Ovary (tissue), 7 donors: ENCODE measurements at regions not wholly inside any gene's neighbourhood (a gene's known extent, or its start where the extent isn't known, plus 50 kb on each side); places are given as distances from the start of the nearest gene placed in this dataset.

Experiments used
- DNase-seq, 5 donors: peaks; one replicate each; pipeline ENCODE4 v3.0.0-alpha.2; 2019 to 2020
- H3K27ac ChIP-seq, 2 donors: fragments of 200-600 bp; one replicate each; pipeline versions ENCODE4 v1.5.1 to v1.8.0; 2019 to 2022
- H3K27me3 ChIP-seq: fragments of 200-600 bp; one replicate; pipeline ENCODE4 v1.8.0; 2022
- H3K36me3 ChIP-seq: fragments of 200-600 bp; sonication (generic); one replicate; pipeline ENCODE4 v1.5.1; 2019
- H3K4me1 ChIP-seq: one replicate; pipeline ENCODE4 v1.8.1; 2013; ENCODE audit warnings: mild to moderate bottlenecking, moderate library complexity; ENCODE audit not compliant: insufficient read depth
- H3K4me3 ChIP-seq: fragments of 200-600 bp; sonication (generic); one replicate; pipeline ENCODE4 v1.5.1; 2017
- H3K9me3 ChIP-seq, 2 donors: fragments of 200-600 bp in 1 of 2; sonication (generic) in 1 of 2; one replicate each; pipeline versions ENCODE4 v1.5.1 to v1.8.1; 2013 to 2019; ENCODE audit warnings: mild to moderate bottlenecking in 1 of 2, moderate library complexity in 1 of 2
- CTCF ChIP-seq, 3 donors: fragments of 450-650 bp in 2 of 3; fragments of 200-600 bp in 1 of 3; IDR thresholded peaks; one replicate each; pipeline versions ENCODE4 v1.5.1 to v1.8.0; 2016 to 2022; ENCODE audit warnings: antibody characterized with exemption in 3 of 3, mild to moderate bottlenecking in 1 of 3
- EP300 ChIP-seq: sonication (generic); formaldehyde crosslinking; IDR thresholded peaks from one replicate; pipeline ENCODE4 v1.6.1; 2017; ENCODE audit warnings: antibody characterized with exemption
- POLR2A ChIP-seq: fragments of 450-650 bp; IDR thresholded peaks from one replicate; pipeline ENCODE4 v1.6.1; 2017; ENCODE audit warnings: antibody characterized with exemption, mild to moderate bottlenecking, moderate library complexity
- WGBS, 3 donors: extraction: QIAGEN DNeasy Blood & Tissue Kit in 1 of 3; methylation state at CpG; one replicate each; pipeline versions ENCODE4 v1.1.5 to v1.1.7; 2013 to 2017; 5-methylcytosine and 5-hydroxymethylcytosine counted together
- intact Hi-C, 4 donors: fragments of 100-400 bp; cut with DNase I; formaldehyde crosslinking; loops; one replicate each; pipeline versions ENCODE4 v1.11.0 to v1.15.1; 2022 to 2023
- donor health status: DM: no; HTN: no; CAD: no; lungs with moderate emphysema.
- donor health status: DM: no; HTN: no; CAD: no.
- donor health status: Bipolar disorder and iron deficiency.
- donor health status: DM: no; HTN: no; CAD: no.
- donor health status: DM: yes; HTN: yes; CAD: no.

GRCh38 chrX:46311581-46312120 lies 233.6 kb downstream of the ZNF674 start:
- no peak for DNase-seq
- H3K4me3 ChIP-seq = no peak overlapping the region
- H3K36me3 ChIP-seq = no peaks in the 10 kb centered on the region
- no peak for TF ChIP-seq POLR2A
- TF ChIP-seq CTCF (IDR thresholded peaks at IDR 0.05) = no peak
- no peak for TF ChIP-seq EP300
- intact Hi-C loops = no loop called here
- no peak overlapping the region for H3K27ac ChIP-seq
- 45 to 51% (median 49%) methylated on average over 4 of the region's 4 CpGs for WGBS, 3 donors
- H3K27me3 ChIP-seq = no peaks in the 10 kb centered on the region
- no peaks in the 10 kb centered on the region for H3K9me3 ChIP-seq
- H3K4me1 ChIP-seq = no peaks in the 10 kb centered on the region

DNA sequence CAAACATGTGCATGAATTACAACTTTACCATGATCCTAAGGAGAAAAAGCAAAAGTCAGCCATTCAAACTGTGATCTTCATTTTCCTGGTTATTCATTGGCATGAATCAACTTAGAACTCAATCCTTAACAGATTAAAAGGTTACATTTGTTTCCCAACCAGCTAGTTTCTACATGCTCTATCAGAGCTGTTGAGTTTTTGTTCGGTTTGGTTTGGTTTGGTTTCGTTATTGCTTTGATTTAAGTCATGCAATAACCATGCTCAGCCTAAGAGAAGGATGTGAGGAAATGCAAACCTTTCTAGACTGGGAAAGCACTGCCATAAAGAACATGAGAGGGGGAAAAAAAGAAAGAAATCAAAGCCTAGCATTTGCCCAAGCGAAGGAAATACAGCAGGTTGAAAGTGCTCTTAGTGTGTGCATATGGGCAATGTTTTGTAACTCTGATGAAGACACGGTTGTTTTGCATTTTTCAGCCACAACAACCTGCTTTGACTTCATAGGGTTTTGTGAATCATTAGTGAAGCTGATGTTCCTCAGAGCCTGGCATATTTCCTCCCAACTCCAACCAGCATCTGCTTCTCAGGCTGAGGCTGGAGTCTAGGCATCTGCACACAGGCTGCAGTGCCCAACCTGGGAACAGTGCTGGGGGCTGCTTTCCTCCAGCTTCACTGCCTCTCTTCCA lies 234.3 kb downstream of the ZNF674 start:
- 56 to 70% (median 58%) methylated on average over 4 of the region's 4 CpGs for WGBS, 3 donors
- Histone ChIP-seq H3K27ac (no peak overlapping the region), H3K4me3 (no peak overlapping the region), H3K4me1 (no peaks in the 10 kb centered on the region), H3K27me3 (no peaks in the 10 kb centered on the region), H3K36me3 (no peaks in the 10 kb centered on the region), H3K9me3 (no peaks in the 10 kb centered on the region)
- TF ChIP-seq POLR2A = no peak
- no peak for TF ChIP-seq EP300
- no peak for TF ChIP-seq CTCF (IDR thresholded peaks at IDR 0.05)
- intact Hi-C loops = no loop called here
- DNase-seq = no peak

- Histone ChIP-seq H3K9me3 (no peaks in the 10 kb centered on the region), H3K4me1 (no peaks in the 10 kb centered on the region), H3K27me3 (no peaks in the 10 kb centered on the region), H3K36me3 (no peaks in the 10 kb centered on the region), H3K4me3 (no peak overlapping the region), H3K27ac (no peak overlapping the region)
- intact Hi-C loops = no loop called here
- no peak for TF ChIP-seq EP300
- no peak for TF ChIP-seq CTCF (IDR thresholded peaks at IDR 0.05)
- no peak for TF ChIP-seq POLR2A
- WGBS, 3 donors = 38 to 45% (median 44%) methylated on average over 3 of the region's 3 CpGs
- DNase-seq = no peak
These were observed 237.1 kb downstream of the ZNF674 start for GRCh38 chrX:46308110-46308509.

- TF ChIP-seq POLR2A = no peak
- no peak for TF ChIP-seq EP300
- TF ChIP-seq CTCF (IDR thresholded peaks at IDR 0.05) = no peak
- 52 to 73% (median 66%) methylated on average over 3 of the region's 3 CpGs for WGBS, 3 donors
- DNase-seq = no peak
- Histone ChIP-seq H3K27me3 (no peaks in the 10 kb centered on the region), H3K27ac (no peak overlapping the region), H3K4me1 (no peaks in the 10 kb centered on the region), H3K4me3 (no peak overlapping the region), H3K36me3 (no peaks in the 10 kb centered on the region), H3K9me3 (no peaks in the 10 kb centered on the region)
- intact Hi-C loops = no loop called here
These were observed 239.1 kb downstream of the ZNF674 start for GRCh38 chrX:46306103-46306502.
